Sigmoid colon (tissue), 6 donors: ENCODE measurements at regions not wholly inside any gene's neighbourhood (a gene's known extent, or its start where the extent isn't known, plus 50 kb on each side); places are given as distances from the start of the nearest gene placed in this dataset.

Source experiments
- DNase-seq: peaks from one replicate; pipeline ENCODE4 v3.0.0-alpha.2; 2019
- H3K27ac ChIP-seq, 4 donors: fragments of 200-600 bp; sonication (generic); one replicate each; pipeline ENCODE4 v1.5.1; 2016 to 2019; ENCODE audit warnings: mild to moderate bottlenecking in 1 of 4
- H3K27me3 ChIP-seq, 3 donors: fragments of 200-600 bp; sonication (generic); one replicate each; pipeline ENCODE4 v1.5.1; 2019; ENCODE audit warnings: mild to moderate bottlenecking in 1 of 3
- H3K36me3 ChIP-seq, 4 donors: fragments of 200-600 bp; sonication (generic); one replicate each; pipeline ENCODE4 v1.5.1; 2016 to 2019
- H3K4me1 ChIP-seq, 4 donors: fragments of 200-600 bp; sonication (generic); one replicate each; pipeline ENCODE4 v1.5.1; 2017 to 2019
- H3K4me3 ChIP-seq, 4 donors: fragments of 200-600 bp; sonication (generic); one replicate each; pipeline ENCODE4 v1.5.1; 2017 to 2019; ENCODE audit warnings: mild to moderate bottlenecking in 2 of 4, moderate library complexity in 1 of 4
- H3K9me3 ChIP-seq, 4 donors: fragments of 200-600 bp in 3 of 4; sonication (generic) in 3 of 4; one replicate each; pipeline versions ENCODE4 v1.5.1 to v1.6.1; 2013 to 2019
- CTCF ChIP-seq, 4 experiments: fragments of 450-650 bp in 3 of 4; fragments of 200-600 bp in 1 of 4; IDR thresholded peaks; one replicate each; pipeline ENCODE4 v1.5.1; 2016 to 2019; ENCODE audit warnings: antibody characterized with exemption in 4 of 4, mild to moderate bottlenecking in 3 of 4, moderate library complexity in 2 of 4
- EP300 ChIP-seq, 4 donors: sonication (generic); formaldehyde crosslinking; IDR thresholded peaks; one replicate each; pipeline ENCODE4 v1.6.1; 2017; ENCODE audit warnings: antibody characterized with exemption in 4 of 4
- POLR2A ChIP-seq, 2 donors: fragments of 450-650 bp; IDR thresholded peaks; one replicate each; pipeline ENCODE4 v1.6.1; 2016; ENCODE audit warnings: antibody characterized with exemption in 2 of 2, mild to moderate bottlenecking in 2 of 2, moderate library complexity in 2 of 2
- POLR2AphosphoS5 ChIP-seq, 4 donors: sonication (generic); formaldehyde crosslinking; IDR thresholded peaks; one replicate each; pipeline ENCODE4 v1.6.1; 2017; ENCODE audit warnings: antibody characterized with exemption in 4 of 4
- WGBS, 2 donors: extraction: QIAGEN DNeasy Blood & Tissue Kit; methylation state at CpG; one replicate each; pipeline ENCODE4 v1.1.7; 2013; 5-methylcytosine and 5-hydroxymethylcytosine counted together
- intact Hi-C: fragments of 100-400 bp; cut with DNase I; formaldehyde crosslinking; loops from one replicate; pipeline ENCODE4 v1.15.1; 2023
- donor health status: healthy with polysubstance abuse.
- donor health status: healthy.

GRCh38 chr5:114565139-114565538 is 203.3 kb downstream of the KCNN2 start:
- WGBS, 2 donors = 20 to 51% methylated on average over 2 of the region's 2 CpGs

GRCh38 chr5:114561415-114561814 is 199.5 kb downstream of the KCNN2 start:
- no peak overlapping the region for H3K4me3 ChIP-seq
- WGBS, 2 donors = 52 to 71% methylated on average over 4 of the region's 4 CpGs
- no peaks in the 10 kb centered on the region for H3K4me1 ChIP-seq
- no peak overlapping the region for H3K27ac ChIP-seq
- no peak for DNase-seq
- H3K36me3 ChIP-seq = no peaks in the 10 kb centered on the region
- TF ChIP-seq EP300 (IDR thresholded peaks at IDR 0.05) (no peak), POLR2A (IDR thresholded peaks at IDR 0.05) (no peak), CTCF (IDR thresholded peaks at IDR 0.05) (no peak), POLR2AphosphoS5 (IDR thresholded peaks at IDR 0.05) (no peak)
- no peaks in the 10 kb centered on the region for H3K9me3 ChIP-seq
- no peaks in the 10 kb centered on the region for H3K27me3 ChIP-seq
- intact Hi-C loops = no loop called here

More at GRCh38 chr5:114565139-114565538, 203.3 kb downstream of the KCNN2 start:
- Histone ChIP-seq H3K9me3 (peaks cover 0 to 2% (median 0%) of the 10 kb centered on the region in 4 donors), H3K27me3 (no peaks in the 10 kb centered on the region), H3K4me3 (no peak overlapping the region), H3K27ac (no peak overlapping the region), H3K4me1 (no peaks in the 10 kb centered on the region), H3K36me3 (no peaks in the 10 kb centered on the region)
- TF ChIP-seq POLR2AphosphoS5 (IDR thresholded peaks at IDR 0.05) = no peak
- no peak for TF ChIP-seq CTCF (IDR thresholded peaks at IDR 0.05)
- no peak for TF ChIP-seq EP300 (IDR thresholded peaks at IDR 0.05)
- TF ChIP-seq POLR2A (IDR thresholded peaks at IDR 0.05) = no peak
- intact Hi-C loops = no loop called here
- no peak for DNase-seq
